WTC11 (cell line): ENCODE measurements at regions not wholly inside any gene's neighbourhood (a gene's known extent, or its start where the extent isn't known, plus 50 kb on each side); places are given as distances from the start of the nearest gene placed in this dataset.

Source experiments
- ATAC-seq: fragments of 200-7000 bp; cut with Tn5 transposase; 2 replicates; pipeline ENCODE4 v1.10.0; 2021; ENCODE audit warnings: mild to moderate bottlenecking, moderate library complexity
- CTCF ChIA-PET: fragments of 300-600 bp; sonication (Branson Sonifier 250); formaldehyde crosslinking; loops from one replicate; lab custom pipeline; 2021; ENCODE audit warnings: antibody characterized with exemption; lab: Charles Lee
- POLR2A ChIA-PET: fragments of 350-600 bp; sonication (Branson Sonifier 250); formaldehyde crosslinking; loops from one replicate; lab custom pipeline; 2021; ENCODE audit warnings: antibody characterized with exemption; lab: Charles Lee
- DNase-seq: peaks from one replicate; pipeline ENCODE4 v3.0.0; 2021; ENCODE audit warnings: low spot score
- H3K27ac Mint-ChIP-seq: 2 replicates; pipeline ENCODE4 v1.8.0; 2021; ENCODE audit warnings: mixed read lengths
- H3K27me3 Mint-ChIP-seq: 2 replicates; pipeline ENCODE4 v1.8.0; 2021; ENCODE audit warnings: low read depth, mild to moderate bottlenecking, moderate library complexity, mixed read lengths
- H3K36me3 Mint-ChIP-seq: 2 replicates; pipeline ENCODE4 v1.8.0; 2021; ENCODE audit warnings: mixed read lengths
- H3K4me1 Mint-ChIP-seq: 2 replicates; pipeline ENCODE4 v1.8.0; 2022; ENCODE audit warnings: mixed read lengths
- H3K4me3 Mint-ChIP-seq: 2 replicates; pipeline ENCODE4 v1.8.0; 2021; ENCODE audit warnings: mild to moderate bottlenecking, moderate library complexity, mixed read lengths
- H3K9me3 Mint-ChIP-seq: 2 replicates; pipeline ENCODE4 v1.8.0; 2021; ENCODE audit warnings: mixed read lengths
- CBFB ChIP-seq: sonication (generic); formaldehyde crosslinking; IDR thresholded peaks from 2 replicates; pipeline ENCODE4 v1.8.1; 2022; ENCODE audit warnings: mild to moderate bottlenecking, low read depth, missing genetic modification reagents
- CREB1 ChIP-seq: sonication (generic); formaldehyde crosslinking; IDR thresholded peaks from 2 replicates; pipeline ENCODE4 v1.8.0; 2023; ENCODE audit warnings: mild to moderate bottlenecking, missing genetic modification reagents
- FOXK1 ChIP-seq: sonication (generic); formaldehyde crosslinking; IDR thresholded peaks from 2 replicates; pipeline ENCODE4 v1.8.0; 2022; ENCODE audit warnings: mild to moderate bottlenecking, moderate library complexity, missing genetic modification reagents
- GTF2I ChIP-seq: fragments of 250-450 bp; sonication (Bioruptor Pico); conservative IDR thresholded peaks from 2 replicates; pipeline ENCODE4 v1.4.0; 2021; ENCODE audit warnings: mild to moderate bottlenecking
- HMGA2 ChIP-seq: fragments of 250-450 bp; sonication (Bioruptor Pico); IDR thresholded peaks from 2 replicates; pipeline ENCODE4 v1.4.0; 2021; ENCODE audit warnings: mild to moderate bottlenecking, moderate library complexity
- IRF2 ChIP-seq: sonication (generic); formaldehyde crosslinking; IDR thresholded peaks from 2 replicates; pipeline ENCODE4 v1.8.0; 2022; ENCODE audit warnings: low read depth, missing genetic modification reagents, borderline replicate concordance
- NFATC4 ChIP-seq: fragments of 250-450 bp; sonication (Bioruptor Pico); IDR thresholded peaks from 2 replicates; pipeline ENCODE4 v1.9.0; 2021; ENCODE audit warnings: mild to moderate bottlenecking
- NR3C1 ChIP-seq: sonication (generic); formaldehyde crosslinking; conservative IDR thresholded peaks from 2 replicates; pipeline ENCODE4 v1.8.1; 2023; ENCODE audit warnings: low read depth, mild to moderate bottlenecking, missing genetic modification reagents
- SOX15 ChIP-seq: fragments of 250-450 bp; sonication (Bioruptor Pico); IDR thresholded peaks from 2 replicates; pipeline ENCODE4 v1.9.0; 2021; ENCODE audit warnings: mild to moderate bottlenecking
- TEAD1 ChIP-seq: sonication (generic); formaldehyde crosslinking; IDR thresholded peaks from 2 replicates; pipeline ENCODE4 v1.8.0; 2022; ENCODE audit warnings: mild to moderate bottlenecking, missing genetic modification reagents
- TP53 ChIP-seq: sonication (generic); formaldehyde crosslinking; IDR thresholded peaks from 2 replicates; pipeline ENCODE4 v1.8.1; 2023; ENCODE audit warnings: mild to moderate bottlenecking, missing genetic modification reagents
- ZNF232 ChIP-seq: sonication (generic); formaldehyde crosslinking; IDR thresholded peaks from 2 replicates; pipeline ENCODE4 v1.8.0; 2022; ENCODE audit warnings: mild to moderate bottlenecking, missing genetic modification reagents
- ZNF416 ChIP-seq: fragments of 250-450 bp; sonication (Bioruptor Pico); IDR thresholded peaks from 2 replicates; pipeline ENCODE4 v1.9.0; 2021; ENCODE audit warnings: mild to moderate bottlenecking, inconsistent platforms
- TF ChIP-seq, protein P1 (sequence below): sonication (generic); formaldehyde crosslinking; IDR thresholded peaks from 2 replicates; pipeline ENCODE4 v1.8.0; 2022; ENCODE audit warnings: mild to moderate bottlenecking, missing genetic modification reagents
- TF ChIP-seq, protein P2 (sequence below): sonication (generic); formaldehyde crosslinking; IDR thresholded peaks from 2 replicates; pipeline ENCODE4 v1.8.0; 2022; ENCODE audit warnings: mild to moderate bottlenecking, missing genetic modification reagents
- TF ChIP-seq, protein P3 (sequence below): sonication (generic); formaldehyde crosslinking; IDR thresholded peaks from 2 replicates; pipeline ENCODE4 v1.8.0; 2022; ENCODE audit warnings: mild to moderate bottlenecking, missing genetic modification reagents
- TF ChIP-seq, protein P4 (sequence below): sonication (generic); formaldehyde crosslinking; IDR thresholded peaks from 2 replicates; pipeline ENCODE4 v1.8.1; 2022; ENCODE audit warnings: low read depth, mild to moderate bottlenecking, moderate library complexity, missing genetic modification reagents, borderline replicate concordance
- TF ChIP-seq, protein P5 (sequence below): fragments of 250-450 bp; sonication (Bioruptor Pico); conservative IDR thresholded peaks from 2 replicates; pipeline ENCODE4 v1.9.0; 2021; ENCODE audit warnings: mild to moderate bottlenecking
- TF ChIP-seq, protein P6 (sequence below): sonication (generic); formaldehyde crosslinking; IDR thresholded peaks from 2 replicates; pipeline ENCODE4 v1.8.0; 2023; ENCODE audit warnings: mild to moderate bottlenecking, missing genetic modification reagents
- TF ChIP-seq, protein P7 (sequence below): sonication (generic); formaldehyde crosslinking; IDR thresholded peaks from 2 replicates; pipeline ENCODE4 v1.8.1; 2022; ENCODE audit warnings: mild to moderate bottlenecking, missing genetic modification reagents, moderate library complexity, borderline replicate concordance

DNA sequence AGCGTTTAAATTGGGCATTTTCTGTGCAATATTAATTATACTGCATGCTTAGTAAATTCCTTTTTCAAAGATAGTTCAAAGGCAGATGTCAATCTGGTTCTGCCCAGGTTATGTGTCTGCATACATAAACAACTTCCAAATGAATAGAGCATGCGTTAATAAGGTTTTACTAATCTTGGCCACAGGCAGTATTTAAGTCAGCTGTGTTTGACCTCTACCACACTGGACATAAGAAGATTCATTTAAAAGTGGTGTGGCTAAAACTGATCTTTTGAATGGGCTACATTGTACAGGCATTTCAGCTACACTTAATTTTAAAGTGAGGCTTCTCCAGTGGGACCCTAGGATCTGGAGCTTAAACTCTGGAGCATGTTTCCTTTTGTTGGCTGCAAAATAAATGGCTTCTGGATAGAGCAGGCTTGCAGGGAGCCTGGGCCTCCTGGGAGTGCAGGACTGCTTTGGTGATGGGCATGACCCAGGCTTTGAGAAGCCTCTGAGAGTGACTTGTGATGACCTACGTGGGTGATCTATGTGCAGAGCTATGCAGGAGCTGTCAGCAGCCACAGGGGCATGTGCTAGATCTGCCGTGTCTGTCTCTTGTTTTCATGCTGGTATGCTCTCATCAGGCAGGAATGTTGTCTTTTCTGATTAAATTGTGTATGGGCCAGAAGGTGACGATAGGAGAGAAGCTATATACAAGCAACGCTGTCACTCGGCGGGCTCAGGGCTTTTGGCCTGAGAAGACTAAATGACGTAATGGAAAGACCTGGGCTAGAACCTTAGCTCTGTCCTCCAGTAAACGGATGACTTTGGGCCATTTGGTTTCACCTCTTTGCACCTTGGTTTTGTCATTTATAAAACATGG is 331.2 kb downstream of the QKI start (continued):
- no peak for TF ChIP-seq FOXK1 (CRISPR knock-in tag)
- TF ChIP-seq CBFB (CRISPR knock-in tag), result no peak
- TF ChIP-seq, protein P1, sequence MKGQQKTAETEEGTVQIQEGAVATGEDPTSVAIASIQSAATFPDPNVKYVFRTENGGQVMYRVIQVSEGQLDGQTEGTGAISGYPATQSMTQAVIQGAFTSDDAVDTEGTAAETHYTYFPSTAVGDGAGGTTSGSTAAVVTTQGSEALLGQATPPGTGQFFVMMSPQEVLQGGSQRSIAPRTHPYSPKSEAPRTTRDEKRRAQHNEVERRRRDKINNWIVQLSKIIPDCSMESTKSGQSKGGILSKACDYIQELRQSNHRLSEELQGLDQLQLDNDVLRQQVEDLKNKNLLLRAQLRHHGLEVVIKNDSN (CRISPR knock-in tag), result no peak
- TF ChIP-seq, all 79 proteins: peak for 0

DNA sequence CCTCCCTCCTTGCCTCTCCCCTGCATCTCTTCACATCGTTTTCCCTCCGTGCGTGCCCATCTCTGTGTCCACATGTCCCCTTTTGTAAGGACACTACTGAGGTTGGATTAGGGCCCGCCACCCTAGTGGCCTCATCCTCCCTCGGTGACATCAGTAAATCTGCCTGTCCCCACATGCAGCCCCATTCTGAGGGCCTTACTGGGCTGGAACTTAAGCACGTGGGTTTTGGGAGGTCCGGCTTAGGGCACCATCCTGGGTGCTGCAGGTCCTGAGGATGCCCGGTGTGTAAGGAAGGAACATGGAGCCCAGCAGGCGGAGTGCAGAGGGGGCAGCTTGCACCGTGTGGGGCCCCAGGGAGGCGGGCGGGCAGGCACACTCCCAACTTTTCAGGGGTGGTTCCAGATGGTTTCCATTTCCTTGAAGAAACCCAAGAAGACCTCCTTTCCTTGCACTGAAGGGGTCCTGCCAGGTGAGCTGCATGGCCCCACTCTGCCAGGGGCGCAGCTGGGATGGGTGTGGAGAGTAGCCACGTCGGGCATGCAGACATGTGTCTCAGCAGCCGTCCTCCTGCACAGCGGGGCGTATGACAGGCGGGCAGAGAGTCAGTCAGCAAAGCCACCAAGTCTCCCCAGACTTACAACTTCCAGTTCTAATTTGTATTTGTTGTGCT is 329.9 kb downstream of the QKI start:
- TF ChIP-seq, protein P2, sequence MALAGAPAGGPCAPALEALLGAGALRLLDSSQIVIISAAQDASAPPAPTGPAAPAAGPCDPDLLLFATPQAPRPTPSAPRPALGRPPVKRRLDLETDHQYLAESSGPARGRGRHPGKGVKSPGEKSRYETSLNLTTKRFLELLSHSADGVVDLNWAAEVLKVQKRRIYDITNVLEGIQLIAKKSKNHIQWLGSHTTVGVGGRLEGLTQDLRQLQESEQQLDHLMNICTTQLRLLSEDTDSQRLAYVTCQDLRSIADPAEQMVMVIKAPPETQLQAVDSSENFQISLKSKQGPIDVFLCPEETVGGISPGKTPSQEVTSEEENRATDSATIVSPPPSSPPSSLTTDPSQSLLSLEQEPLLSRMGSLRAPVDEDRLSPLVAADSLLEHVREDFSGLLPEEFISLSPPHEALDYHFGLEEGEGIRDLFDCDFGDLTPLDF (CRISPR knock-in tag), result no peak
- TF ChIP-seq, protein P3, sequence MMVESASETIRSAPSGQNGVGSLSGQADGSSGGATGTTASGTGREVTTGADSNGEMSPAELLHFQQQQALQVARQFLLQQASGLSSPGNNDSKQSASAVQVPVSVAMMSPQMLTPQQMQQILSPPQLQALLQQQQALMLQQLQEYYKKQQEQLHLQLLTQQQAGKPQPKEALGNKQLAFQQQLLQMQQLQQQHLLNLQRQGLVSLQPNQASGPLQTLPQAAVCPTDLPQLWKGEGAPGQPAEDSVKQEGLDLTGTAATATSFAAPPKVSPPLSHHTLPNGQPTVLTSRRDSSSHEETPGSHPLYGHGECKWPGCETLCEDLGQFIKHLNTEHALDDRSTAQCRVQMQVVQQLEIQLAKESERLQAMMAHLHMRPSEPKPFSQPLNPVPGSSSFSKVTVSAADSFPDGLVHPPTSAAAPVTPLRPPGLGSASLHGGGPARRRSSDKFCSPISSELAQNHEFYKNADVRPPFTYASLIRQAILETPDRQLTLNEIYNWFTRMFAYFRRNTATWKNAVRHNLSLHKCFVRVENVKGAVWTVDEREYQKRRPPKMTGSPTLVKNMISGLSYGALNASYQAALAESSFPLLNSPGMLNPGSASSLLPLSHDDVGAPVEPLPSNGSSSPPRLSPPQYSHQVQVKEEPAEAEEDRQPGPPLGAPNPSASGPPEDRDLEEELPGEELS (CRISPR knock-in tag), result no peak
- TF ChIP-seq SOX15 (CRISPR knock-in tag) (no peak), HMGA2 (CRISPR knock-in tag) (no peak), TEAD1 (no peak), ZNF416 (CRISPR knock-in tag) (no peak), ZNF232 (no peak), CREB1 (no peak), NFATC4 (CRISPR knock-in tag) (no peak), TP53 (no peak), NR3C1 (no peak), CBFB (CRISPR knock-in tag) (no peak), GTF2I (no peak), IRF2 (CRISPR knock-in tag) (no peak)
- TF ChIP-seq, protein P4, sequence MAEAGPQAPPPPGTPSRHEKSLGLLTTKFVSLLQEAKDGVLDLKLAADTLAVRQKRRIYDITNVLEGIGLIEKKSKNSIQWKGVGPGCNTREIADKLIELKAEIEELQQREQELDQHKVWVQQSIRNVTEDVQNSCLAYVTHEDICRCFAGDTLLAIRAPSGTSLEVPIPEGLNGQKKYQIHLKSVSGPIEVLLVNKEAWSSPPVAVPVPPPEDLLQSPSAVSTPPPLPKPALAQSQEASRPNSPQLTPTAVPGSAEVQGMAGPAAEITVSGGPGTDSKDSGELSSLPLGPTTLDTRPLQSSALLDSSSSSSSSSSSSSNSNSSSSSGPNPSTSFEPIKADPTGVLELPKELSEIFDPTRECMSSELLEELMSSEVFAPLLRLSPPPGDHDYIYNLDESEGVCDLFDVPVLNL (CRISPR knock-in tag), result no peak
- TF ChIP-seq, protein P5, sequence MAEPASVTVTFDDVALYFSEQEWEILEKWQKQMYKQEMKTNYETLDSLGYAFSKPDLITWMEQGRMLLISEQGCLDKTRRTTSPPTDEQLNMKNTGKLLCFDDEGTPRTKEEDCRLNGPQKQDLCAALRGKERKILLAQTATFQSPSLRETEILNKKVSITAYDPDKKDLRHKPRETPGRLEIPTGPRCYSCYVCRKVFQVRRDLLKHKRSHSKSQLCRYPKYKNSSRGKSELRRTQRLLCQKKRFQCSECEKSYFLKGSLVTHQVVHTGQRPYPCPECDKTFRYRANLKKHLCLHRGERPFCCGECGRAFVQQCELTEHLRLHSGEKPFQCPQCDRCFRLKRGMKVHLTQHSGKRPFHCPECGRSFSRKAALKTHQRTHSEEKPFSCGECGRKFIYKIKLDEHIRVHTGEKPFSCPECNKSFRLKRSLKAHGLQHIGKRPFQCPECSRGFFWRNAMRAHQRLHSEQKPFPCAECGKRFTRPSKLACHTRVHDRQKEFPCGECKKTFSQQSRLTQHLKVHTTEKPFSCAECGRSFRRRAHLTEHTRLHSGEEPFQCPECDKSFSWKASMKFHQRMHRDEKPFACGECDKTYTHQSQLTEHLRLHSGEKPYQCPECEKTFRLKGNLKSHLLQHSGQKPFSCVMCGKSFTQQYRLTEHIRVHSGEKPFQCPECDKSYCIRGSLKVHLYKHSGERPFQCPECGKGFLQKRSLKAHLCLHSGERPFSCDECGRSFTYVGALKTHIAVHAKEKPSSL (CRISPR knock-in tag), result no peak
- TF ChIP-seq, protein P6, sequence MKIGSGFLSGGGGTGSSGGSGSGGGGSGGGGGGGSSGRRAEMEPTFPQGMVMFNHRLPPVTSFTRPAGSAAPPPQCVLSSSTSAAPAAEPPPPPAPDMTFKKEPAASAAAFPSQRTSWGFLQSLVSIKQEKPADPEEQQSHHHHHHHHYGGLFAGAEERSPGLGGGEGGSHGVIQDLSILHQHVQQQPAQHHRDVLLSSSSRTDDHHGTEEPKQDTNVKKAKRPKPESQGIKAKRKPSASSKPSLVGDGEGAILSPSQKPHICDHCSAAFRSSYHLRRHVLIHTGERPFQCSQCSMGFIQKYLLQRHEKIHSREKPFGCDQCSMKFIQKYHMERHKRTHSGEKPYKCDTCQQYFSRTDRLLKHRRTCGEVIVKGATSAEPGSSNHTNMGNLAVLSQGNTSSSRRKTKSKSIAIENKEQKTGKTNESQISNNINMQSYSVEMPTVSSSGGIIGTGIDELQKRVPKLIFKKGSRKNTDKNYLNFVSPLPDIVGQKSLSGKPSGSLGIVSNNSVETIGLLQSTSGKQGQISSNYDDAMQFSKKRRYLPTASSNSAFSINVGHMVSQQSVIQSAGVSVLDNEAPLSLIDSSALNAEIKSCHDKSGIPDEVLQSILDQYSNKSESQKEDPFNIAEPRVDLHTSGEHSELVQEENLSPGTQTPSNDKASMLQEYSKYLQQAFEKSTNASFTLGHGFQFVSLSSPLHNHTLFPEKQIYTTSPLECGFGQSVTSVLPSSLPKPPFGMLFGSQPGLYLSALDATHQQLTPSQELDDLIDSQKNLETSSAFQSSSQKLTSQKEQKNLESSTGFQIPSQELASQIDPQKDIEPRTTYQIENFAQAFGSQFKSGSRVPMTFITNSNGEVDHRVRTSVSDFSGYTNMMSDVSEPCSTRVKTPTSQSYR (CRISPR knock-in tag), result no peak
- TF ChIP-seq, protein P7, sequence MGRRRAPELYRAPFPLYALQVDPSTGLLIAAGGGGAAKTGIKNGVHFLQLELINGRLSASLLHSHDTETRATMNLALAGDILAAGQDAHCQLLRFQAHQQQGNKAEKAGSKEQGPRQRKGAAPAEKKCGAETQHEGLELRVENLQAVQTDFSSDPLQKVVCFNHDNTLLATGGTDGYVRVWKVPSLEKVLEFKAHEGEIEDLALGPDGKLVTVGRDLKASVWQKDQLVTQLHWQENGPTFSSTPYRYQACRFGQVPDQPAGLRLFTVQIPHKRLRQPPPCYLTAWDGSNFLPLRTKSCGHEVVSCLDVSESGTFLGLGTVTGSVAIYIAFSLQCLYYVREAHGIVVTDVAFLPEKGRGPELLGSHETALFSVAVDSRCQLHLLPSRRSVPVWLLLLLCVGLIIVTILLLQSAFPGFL (CRISPR knock-in tag), result no peak
- ATAC-seq (no peak), DNase-seq (no peak)
- Mint-ChIP-seq H3K27me3 (no peaks in the 10 kb centered on the region; the same call in 1 of the 2 replicates), H3K36me3 (no peaks in the 10 kb centered on the region), H3K4me3 (no peak overlapping the region), H3K4me1 (peaks cover 8% of the 10 kb centered on the region), H3K27ac (no peak overlapping the region), H3K9me3 (no peaks in the 10 kb centered on the region)
- POLR2A ChIA-PET, result interaction anchor here (0.6 kb wide), 1 partner anchor 206 kb away, joined by 3 read pairs; no protein-coding TSS in a partner anchor
- CTCF ChIA-PET, result no interaction called here
